ENCODE measurements at regions not wholly inside any gene's neighbourhood (a gene's known extent, or its start where the extent isn't known, plus 50 kb on each side); places are given as distances from the start of the nearest gene placed in this dataset.

DNA sequence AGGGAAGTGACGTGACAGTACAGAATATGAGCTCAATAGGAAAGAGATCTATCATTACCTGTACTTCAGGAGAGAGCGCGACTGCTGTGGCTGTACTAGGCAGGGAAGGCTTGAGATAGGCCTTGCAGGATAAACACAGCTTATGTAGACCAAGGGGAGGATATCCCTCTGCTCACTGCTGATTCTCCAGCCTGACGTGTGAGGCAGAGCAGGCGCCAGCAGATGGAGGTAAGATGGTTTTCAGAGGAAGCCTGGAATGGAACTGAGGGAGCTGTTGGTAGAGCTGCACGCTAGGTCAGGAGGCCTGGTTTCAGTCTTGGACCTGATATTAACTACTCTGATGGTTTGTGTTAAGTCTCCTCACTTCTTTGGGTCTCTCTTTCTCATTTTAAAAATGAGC is 291.4 kb downstream of the YTHDC2 start:
- DNase-seq: no peak

DNA sequence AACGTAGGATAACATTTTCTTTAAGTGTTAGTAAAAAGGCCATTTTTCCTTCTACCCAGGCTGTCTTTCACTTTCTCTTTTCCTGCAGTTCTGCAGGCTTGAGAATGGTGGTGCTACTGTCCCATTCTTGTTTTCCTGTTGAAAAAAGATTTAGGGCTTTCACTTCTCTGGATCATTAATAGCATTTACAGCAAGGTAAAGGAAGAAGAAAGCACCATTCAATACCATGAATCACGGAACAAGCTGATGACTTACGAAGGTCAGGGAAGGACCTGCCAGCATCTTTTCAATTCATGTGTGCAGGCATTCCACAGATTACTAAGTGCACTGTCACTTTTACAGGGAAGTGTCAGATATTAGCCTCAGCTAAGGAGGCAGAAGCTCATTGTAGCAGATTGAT is 292.8 kb downstream of the YTHDC2 start:
- DNase-seq: peak; percentile 44

DNA sequence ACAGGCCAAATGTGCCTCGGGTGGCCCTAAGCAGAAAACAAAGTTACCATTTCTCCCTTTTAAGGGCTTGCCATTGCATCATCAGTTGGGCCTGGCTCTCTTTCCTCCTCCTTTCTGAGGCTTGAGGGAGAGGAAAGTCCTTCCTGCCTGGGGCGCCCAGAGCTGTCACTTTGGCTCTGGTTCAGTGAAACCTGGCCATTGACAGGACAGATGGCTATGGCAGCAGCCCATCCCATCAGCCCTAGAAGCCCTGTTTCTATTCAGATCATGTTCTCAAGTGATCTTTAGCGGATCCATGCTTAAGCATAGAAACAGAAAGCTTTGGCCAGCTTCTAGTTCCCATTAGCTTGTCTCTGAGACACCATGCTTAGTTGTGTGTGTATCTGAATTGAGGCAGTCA is 293.4 kb downstream of the YTHDC2 start:
- no peak for DNase-seq

DNA sequence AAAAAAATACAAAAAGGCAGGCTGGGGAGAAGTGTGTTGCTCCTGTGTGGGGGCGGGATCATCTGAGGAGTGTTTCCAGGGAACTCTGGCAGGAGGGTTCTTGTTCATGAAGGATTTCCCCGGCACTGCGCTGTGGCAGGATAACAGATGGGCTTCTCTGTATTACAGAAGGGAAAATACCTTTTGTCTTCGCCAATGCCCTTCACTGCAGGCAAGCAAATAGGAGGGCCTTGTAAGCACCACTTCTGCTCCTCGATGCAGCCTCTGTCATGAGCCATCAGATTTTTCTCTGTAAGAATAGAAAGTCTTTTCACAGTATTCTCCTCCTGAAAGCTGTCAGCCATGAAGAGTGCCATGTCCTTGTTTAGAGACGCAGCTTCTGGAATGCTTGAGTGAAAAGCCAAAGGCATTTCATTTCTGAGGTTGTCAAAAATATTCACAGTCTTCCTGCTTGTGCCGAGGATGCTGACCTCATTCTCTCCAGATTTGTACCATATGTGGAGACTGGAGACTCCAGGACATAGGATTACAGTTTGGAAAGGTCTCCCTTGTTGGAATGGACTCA is 294.0 kb downstream of the YTHDC2 start:
- DNase-seq: no peak

DNA sequence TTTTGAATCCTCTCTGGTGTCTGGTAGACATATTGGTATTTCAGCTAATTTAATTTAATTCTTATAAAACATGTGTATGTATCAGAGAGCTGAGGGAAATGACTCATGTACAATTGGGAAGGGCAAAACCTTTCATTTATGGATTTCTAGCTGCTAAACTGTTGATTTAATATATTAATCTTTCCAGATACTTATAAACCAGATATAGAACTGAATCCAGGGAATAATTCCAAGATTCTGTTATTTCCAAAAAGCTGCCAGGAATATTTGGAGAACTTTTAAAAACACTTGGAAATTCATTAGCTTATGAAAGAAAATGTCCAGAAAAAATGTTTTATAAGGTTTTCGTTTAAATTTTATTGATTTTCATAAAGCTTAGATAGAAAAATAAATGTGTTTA is 295.5 kb downstream of the YTHDC2 start:
- DNase-seq: no peak

DNA sequence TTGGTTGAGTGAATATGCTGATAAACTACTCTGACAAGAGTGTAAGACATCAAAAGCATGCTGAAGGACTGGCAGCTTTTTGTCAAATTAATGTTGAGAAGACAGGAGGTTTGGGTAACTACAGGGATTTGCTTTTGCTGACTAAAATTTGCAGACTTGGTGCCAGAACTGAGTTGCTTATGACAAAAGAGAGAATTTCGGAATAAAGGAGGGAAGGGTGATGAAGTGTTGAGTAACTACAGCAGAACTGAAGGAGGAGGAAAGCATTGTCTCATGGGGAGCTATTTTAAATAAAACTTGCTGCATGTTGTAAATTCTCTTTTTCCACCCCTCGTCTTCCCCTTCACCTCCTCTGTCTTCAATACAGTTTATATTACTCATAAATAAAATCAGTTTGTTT is 296.1 kb downstream of the YTHDC2 start:
- DNase-seq: no peak

DNA sequence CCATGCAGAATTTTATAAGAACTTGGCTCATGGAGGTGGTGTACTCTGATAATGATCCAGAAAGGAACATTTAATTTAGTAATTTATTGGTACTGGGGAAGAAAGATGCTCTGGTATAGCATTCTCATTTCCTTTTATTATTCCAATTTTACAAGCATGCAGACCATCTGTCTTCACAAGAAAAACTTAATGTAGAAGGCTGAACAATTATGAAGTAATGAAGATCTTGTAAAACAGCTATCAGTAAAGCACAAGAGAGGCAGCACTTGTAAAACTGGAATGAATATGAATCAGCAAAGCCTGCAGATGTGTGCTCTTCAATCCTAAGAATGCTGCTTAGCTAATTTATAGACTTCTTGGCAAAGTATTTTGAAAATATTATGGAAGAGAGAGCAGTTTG is 300.0 kb downstream of the YTHDC2 start:
- no peak for DNase-seq

DNA sequence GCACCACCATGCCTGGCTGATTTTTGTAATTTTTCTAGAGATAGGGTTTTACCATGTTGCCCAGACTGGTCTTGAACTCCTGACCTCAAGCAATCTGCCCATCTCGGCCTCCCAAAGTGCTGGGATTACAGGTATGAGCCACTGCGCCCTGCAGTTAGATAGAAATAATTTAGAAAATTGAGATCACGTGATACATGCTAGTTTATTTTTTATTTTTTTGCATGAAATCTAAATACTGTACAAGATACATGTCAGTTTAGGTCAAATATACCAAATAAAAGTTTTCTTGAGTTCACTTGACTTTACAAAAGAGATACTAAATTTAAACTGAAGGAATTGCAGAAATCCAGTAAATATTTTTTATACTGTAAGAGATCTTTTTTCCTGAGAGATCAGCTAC is 304.2 kb downstream of the YTHDC2 start:
- DNase-seq: no peak

DNA sequence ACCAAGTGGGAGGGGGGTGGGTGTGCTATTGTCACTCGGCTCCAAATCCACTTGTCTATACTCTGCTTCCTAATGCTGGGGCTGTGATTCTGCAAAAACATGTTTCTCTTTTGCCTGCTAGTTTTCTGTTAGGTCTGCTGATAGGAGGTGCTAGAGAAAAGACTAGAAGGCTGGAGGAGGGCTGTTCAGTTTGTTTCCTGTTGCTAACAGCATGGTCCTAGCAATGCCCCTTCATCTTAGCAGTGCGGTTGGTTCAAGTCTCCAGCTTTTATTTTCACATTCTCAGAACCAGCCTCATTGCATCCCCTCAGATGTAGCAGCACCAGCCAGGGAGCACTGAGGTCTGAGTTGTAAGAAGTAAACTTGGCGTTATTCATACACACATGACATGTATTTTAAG is 310.2 kb downstream of the YTHDC2 start:
- no peak for DNase-seq

DNA sequence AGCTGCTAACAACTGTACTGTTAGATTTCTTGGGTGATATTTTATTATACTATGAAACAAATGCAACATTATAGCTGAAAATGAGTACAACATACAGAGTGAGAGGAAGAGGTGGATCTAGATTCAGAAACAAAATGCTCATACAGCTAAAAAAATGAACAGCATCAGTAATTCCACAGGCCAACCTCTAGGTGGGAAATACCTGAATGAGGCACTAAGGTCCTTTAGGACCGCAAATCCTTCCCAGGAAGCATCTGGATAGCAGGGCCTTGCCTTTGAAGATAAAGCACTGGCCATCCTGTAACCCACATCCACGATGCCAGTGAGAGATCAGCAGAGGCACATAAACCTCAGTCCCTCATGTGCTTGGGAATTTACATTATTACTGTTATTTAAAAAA is 310.8 kb downstream of the YTHDC2 start:
- DNase-seq: no peak

DNA sequence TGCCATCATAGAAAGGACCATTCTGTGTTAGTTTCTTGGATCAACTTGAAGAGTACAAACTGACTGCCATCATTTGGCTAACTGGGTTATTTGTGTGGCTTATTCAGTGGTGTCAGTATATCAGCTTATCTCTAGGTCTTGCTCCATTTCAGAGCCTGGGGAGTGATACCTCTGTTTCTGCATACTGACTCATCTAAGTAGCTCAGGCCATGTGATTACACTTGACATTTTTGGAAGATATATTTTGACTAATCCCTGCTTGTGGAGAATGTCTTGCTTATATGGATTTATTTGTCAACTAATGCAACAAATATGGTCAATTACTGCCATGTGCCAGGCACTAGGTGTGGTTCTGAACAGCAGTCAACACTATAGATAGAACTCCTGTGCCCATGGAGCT is 311.7 kb downstream of the YTHDC2 start:
- no peak for DNase-seq

DNA sequence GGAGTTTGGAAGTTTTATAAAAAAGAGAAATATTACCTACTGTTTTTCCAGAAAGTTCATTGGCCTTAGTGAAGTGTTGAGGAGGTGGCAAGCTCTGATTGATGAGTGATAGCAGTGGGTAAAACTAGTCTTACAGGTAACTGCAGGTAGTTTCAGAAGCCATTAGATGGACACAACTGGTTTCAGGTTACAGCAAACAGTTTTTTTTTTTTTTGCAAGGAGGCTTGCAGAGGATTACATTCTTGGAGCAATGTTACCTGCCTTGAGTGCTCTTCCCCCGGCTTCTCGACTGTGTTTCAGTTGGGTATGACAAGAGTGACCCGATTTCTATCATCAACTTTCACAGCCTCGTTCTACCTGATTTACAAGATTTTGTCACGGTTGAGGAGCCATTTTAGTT is 333.4 kb downstream of the YTHDC2 start:
- DNase-seq: no peak

DNA sequence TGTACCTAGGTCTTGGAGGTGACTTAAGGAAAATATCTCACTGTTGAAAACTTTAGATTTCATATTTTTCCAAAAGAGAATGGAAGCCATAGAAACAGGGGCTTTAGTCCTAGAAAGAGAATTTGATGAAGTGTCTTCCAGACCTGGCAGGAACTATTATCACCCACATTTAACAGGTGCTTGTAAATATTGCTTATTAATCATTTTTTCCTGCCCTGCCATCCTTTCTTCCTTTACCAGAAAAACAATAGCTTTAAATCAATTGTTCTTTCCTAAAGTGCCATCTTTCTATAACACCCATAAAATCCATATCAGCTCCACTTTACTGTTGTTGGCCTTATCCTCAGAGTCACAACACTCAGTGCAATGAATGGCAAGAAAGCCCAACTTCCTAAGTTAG is 350.9 kb downstream of the YTHDC2 start:
- no peak for DNase-seq

DNA sequence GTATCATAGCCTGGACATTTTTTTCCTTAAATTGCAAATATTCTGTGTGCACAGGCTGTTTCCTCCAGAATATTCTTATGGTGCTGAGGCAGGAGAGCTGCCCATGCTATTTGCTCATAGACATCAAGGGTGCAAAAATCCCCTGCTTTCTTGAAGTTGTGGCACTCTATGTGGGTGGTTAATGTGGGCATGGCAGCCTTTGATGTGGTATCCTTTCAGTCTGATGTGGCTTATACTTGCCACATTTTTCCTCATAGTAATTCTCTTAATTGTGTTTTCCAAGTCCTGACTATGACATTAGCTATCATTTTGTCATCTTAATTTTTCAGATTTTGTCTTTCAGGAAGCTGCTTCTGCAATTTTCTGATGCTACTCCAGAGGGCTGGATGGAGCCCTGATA is 353.3 kb downstream of the YTHDC2 start:
- DNase-seq: no peak

DNA sequence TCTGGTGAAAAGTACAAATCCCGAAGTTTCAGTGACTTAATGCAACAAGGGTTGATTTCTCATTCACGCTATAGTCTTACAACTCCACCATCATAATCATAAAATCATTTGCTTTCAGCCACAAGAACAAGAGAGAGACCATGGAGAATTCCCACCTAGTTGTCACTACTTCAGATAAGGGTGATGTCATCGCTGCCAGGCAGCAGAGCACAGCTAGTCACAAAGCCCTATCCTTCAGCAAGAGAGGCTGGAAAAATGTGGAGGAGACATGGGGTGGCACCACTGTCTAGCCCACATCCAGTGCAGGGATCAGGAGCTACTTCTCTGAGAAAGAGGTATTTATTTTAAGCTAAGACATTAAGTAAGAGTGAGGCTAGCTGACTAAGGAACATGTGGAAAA is 356.1 kb downstream of the YTHDC2 start:
- no peak for DNase-seq

DNA sequence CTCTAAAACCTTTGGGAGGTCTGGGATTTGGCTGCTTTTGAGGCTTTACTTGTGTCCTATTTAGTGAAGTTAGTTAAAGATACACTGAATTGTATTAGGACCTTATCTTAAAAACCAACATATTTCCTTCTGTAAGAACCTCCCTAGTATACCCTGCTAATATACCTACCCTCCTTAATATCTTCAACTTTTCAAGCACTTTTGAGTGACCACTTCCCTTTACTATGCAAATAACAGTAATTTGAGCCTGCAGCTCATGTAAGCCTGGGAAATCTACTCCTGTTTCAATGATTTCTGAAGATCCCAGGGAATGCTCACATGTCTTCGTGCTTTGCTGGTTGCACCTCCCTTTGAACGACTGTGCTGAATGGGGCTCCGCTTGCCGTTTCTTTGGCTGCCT is 358.5 kb downstream of the YTHDC2 start:
- DNase-seq: no peak

DNA sequence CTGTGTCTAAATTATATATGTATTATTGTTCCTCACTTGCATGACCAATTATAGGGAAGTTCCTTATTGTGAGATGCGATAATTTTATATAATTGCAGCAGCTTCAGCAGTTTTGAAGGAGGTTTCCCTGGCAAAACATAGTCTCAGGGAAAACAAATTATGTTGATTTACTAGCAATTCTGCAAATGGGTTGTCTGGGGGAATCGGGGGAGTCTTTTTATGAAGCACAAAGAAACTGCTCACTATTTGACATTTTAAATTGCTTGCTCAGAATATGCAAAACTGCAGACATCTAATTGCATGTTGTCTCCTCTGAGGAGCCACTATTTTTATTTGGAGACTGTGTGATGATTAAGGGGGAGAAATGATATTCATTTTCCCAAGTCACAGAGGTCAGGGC is 361.6 kb downstream of the YTHDC2 start:
- no peak for DNase-seq

DNA sequence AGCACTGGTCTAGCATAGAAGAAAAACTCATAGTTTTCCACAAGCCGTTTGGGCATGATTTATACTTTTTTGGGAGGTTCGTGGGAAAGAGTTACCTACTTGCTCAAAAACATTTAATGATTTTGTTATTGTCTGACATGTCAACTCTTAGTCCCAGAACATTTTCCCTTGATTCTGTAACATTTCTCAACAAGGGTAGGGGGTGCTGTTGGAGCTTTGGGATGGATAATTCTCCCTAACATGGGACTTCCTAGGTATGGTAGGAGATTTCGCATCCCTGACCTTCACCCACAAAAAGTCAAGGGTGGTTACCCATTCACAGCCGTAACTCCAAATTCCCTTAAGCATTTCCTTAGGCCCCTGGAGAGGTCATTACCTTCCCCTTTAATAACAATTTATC is 378.0 kb downstream of the YTHDC2 start:
- DNase-seq: no peak

DNA sequence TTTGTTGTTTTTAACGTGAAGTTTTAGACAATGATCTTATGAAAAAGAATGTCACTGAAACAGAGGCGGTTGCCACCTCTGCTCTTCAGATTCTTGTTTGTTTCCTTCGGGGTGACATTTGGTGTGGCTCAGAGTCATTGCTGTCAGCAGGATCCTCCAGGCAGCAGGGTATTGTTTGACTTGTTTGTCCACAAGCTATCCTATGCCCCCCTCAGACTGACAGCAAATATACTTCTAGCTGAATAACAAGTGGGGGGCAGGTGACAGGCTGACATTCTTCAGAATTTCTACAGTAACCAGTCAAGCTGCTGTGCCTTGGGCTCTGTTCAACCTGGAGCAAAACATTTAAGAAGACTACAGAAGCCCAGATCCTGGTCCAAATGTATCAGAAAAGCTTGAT is 383.3 kb downstream of the YTHDC2 start:
- DNase-seq: no peak

DNA sequence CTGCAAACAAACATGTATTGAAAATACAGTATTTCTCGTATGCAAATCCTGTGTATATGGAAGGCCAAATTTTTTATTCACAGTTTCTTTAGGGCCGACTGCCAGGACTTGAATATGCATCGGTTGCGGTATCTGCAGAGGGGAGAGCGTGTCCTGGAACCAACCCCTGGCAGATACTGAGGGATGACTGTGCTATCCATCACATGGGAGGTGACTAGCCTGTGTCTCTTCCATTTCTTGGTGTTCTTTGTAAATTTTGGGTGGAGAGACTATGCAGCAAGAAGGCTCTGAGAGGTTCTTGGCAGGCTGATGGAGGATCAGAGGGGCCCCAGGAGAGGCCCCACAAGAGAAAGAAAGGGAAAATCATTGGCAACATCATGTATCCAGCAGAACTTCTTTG is 384.3 kb downstream of the YTHDC2 start:
- no peak for DNase-seq

DNA sequence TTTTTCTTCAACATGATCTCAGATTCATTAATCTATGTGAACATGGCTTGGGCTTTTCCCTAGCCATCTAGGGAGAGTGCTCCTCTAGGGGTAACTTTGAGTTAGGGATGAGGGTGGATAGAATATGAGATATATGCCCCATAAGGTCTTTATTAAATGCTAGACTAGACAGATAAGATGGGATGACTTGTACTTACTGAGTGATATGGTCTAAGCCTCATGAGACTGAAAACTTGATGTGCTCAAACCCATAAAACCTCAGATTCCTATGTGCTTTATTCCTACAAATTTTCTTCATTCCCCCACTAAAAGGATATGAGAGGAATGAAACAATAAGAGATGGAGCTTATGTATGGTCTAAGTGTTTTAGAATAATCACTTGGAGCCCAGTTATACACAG is 386.6 kb downstream of the YTHDC2 start:
- no peak for DNase-seq

DNA sequence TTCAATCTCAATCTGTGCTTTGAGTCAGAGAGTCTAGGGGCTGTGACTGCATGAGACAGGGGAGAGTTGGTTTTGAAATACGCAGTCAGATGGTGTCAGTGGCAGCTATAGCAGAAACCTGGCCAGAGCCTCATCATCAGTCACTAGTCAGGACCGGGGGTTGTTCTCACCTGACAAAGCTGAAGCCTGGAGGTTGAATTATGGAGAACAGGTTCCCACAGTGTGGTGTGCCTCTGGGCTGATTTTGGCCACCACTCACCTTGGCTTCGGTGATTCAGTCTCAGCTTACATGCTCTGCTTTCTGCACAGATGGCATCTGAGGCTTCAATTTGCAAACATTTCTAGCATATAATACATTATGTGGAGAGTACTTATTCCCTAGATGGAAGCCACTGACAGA is 387.3 kb downstream of the YTHDC2 start:
- DNase-seq: no peak

DNA sequence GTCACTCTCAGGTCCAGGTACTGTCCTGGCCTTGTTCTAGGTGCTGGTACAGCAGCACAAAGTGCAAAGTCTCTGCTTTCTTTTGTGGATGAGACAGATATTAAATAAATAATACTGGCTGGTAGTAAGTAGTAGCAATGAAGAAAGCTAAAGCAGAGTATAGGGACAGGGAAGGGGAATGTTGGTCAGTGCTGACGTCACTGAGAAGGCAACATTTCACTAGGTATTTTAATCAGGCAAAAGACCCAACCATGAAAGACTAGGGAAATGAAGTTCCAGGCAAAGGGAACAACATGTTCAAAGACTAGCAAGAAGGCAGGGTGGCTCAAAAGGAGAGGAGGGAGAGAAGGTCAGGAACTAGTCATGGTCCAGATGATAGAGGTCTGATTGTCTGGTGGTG is 388.2 kb downstream of the YTHDC2 start:
- DNase-seq: no peak

DNA sequence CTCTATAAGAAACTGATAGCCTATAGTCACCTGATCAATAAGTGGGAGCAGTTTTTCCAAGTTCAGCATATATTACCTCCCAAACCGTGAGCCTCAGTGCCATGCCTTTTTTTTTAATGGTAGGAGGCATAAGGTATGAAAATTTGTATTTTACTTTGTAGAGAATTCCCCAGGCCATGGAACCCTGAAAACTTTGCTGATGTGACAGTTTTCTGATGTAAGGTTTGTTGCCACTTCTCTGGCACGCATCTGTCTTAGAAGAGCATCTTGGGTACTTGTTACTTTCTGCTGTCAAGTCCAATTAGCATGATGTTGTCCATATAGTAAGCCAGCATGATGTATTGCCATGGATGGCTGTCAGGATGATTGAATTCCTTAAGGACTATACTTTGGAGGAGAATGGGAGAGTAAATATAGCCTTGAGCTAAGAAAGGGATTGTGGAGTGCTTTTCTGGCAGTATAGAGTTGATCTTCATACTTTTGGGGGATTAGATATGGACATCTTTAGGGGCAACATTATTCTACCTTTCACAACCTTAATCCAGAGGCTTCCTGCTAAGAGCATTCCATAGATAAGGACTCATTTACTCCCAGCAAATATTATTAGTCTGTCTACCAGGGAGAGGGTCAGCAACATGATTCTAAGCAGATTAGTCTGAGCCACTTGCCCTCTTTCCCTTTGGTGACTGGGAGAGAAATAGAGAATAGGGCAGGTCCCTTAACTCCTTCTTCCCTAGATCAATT is 389.6 kb downstream of the YTHDC2 start:
- DNase-seq: no peak

DNA sequence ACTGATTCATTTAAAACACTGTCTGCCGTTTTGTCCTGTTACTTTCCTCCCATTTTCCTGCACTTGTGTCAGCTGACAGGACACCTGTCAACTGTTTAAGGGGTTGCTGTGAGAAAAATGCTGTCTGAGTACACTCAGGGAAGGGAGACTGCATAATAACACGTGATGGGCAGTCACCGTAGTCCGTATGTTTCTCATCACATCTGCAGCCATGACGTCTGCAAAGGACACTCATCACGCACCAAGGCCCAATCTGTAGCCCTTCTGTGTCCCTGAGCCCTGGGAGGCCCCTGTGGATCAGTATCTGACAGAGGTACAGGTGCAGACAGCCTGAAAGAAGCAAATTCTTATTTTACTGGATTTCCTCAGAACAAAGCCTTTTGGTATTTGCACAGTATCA is 396.3 kb downstream of the YTHDC2 start:
- DNase-seq: no peak
